Medulla oblongata (tissue), 1 donor: ENCODE measurements at regions not wholly inside any gene's neighbourhood (a gene's known extent, or its start where the extent isn't known, plus 50 kb on each side); places are given as distances from the start of the nearest gene placed in this dataset.
"Not testable (repeated sequence)": the region's sequence is repeated elsewhere in the genome, so short reads cannot be mapped to it uniquely, and the experiment has no call there.

Source experiments
- DNase-seq: peaks from one replicate; pipeline ENCODE4 v3.0.0-alpha.2; 2015; ENCODE audit errors: extremely low spot score

- no peak for DNase-seq
Observed at GRCh38 chr2:3115301-3116042, 262.1 kb downstream of the EIPR1 start.

DNA sequence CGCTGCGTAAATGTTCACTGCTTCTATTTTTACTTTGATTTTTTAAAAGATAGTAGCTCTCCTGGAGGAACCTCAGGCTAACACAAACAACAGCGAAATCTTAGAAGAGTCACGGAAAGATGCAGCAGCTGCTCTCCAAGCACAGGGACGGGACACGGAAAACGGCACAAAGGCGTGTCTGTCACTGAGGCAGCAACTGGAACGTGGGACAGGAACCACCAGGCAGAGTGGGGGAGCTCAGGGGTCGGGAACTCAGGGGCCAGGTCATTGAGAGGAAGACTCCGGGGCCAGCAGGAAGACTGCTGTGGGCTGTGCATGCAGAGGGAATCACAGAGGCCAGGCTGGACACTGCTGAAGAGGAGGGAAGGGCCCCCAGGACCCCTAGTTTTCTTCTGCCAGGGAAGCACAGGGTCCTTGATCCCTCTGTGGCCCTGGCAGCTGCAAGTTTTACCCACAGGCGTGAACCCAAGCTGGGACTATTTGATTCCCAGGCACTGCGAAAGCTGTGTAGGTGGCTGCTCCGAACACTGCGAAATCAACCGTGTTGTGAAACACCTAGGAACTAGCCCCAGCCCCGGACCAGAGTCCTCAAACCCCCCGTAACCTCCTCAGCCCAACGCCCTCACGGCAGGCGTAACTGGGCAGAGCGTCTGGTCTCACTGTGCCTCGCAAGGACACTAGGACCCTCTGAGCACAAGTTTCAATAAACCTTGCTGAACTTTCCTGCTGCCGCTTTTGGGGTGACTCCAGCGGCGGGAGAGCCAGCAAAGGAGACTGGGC is 263.0 kb downstream of the EIPR1 start:
- DNase-seq: no peak

DNA sequence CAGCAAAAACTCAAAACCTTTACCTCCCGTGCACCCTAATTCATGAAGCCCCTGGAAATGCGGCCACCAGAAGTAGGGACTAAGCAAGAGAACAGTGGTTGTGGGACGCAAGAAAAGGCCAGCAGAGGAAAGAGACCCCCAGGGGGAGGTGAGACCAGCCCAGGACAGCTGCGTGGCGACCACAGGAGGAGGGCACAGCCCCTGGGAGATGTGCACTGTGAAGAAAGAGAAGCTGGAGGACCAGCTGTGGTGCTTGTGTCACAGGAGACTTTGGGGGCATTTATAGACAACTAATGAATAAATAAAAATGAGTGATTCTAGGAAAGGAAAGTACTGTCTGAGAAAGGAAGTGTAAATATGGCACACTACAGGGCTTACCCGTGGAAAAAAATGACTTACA is 263.8 kb downstream of the EIPR1 start:
- DNase-seq: no peak

DNA sequence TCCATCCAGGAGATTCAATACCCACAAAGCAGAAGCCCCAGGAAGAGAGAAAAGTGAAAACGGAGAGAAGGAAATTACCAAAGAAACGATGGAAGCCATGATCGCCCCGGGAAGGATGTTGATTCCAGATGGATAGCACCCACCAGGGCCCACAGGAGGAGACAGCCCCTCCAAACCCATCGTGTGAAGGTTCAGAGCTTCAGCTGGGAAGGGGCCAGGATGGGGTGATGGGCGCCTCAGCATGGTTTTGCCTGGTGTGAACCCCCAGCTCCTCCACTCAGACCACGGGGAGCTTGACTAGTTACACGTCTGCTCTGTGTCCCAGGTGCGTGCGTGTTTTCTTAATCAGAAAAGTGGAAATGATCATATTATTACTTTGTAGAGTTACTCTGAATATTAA is 264.5 kb downstream of the EIPR1 start:
- DNase-seq: no peak

DNA sequence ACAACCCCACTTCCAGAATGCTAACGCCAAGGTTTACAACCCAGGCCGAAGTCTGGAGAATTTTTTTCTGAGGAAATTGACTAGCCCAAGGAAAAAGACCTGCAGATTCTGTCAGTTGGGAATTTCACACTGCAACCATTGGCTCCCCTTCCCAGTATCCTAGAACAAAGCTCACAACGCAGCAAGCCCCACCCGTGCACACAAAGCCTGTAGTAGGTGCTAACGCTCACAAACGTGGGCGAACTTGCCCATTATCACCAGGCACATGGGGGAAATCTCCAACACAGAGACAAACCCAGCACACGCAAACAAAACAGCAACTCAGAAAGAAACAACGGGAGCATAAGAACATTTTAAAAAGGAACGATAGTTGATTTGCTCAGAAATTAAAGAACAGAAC is 265.1 kb downstream of the EIPR1 start:
- no peak for DNase-seq

DNA sequence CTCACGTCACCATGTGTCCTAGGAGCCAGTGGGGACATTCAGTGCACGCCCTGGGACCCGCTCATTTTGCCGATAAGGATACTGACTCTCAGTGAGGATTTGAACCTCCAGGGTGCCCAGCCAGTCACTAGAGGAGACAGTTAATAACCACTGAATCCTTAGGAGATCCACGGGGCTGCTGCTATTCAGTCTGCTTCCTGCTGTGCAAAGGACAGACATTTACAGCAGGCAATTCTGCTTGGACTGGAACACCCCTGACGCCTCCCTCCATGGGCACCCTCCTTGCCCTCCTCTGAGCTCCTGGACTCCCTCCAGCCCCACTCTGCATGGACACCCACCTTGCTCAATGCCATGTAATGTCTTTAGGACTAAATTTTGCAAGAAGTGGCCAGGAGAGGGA is 265.5 kb downstream of the EIPR1 start:
- no peak for DNase-seq

- DNase-seq: no peak
Observed at GRCh38 chr2:3110994-3111666, 266.5 kb downstream of the EIPR1 start.

- DNase-seq: no peak
Observed at GRCh38 chr2:3110555-3110954, 267.1 kb downstream of the EIPR1 start.

GRCh38 chr2:3108710-3109702 is 268.6 kb downstream of the EIPR1 start:
- no peak for DNase-seq

- DNase-seq: no peak
Observed at GRCh38 chr2:3108105-3108504, 269.5 kb downstream of the EIPR1 start.

- no peak for DNase-seq
Observed at GRCh38 chr2:3107567-3107966, 270.1 kb downstream of the EIPR1 start.

GRCh38 chr2:3105814-3106569 is 271.6 kb downstream of the EIPR1 start:
- DNase-seq: no peak

- not testable (repeated sequence) for DNase-seq
Observed at GRCh38 chr2:3104958-3105813, 272.4 kb downstream of the EIPR1 start.

DNA sequence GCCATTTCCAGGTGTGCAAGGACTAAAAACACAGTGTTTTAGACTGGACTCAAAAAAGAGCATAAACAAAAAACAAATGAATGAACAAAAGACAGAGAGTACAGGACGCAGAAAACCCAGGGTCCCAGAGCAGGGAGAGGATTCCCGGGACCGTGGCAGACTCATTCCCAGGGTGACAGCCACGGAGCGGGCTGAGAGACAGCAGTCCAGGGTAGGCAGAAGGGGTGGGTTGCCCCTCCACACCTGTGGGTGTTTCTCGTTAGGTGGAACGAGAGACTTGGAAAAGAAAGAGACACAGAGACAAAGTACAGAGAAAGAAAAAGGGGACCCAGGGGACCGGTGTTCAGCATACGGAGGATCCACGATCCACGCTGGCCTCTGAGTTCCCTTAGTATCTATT is 273.4 kb downstream of the EIPR1 start:
- no peak for DNase-seq

- DNase-seq: no peak
Observed at GRCh38 chr2:3102922-3103569, 274.6 kb downstream of the EIPR1 start.

DNA sequence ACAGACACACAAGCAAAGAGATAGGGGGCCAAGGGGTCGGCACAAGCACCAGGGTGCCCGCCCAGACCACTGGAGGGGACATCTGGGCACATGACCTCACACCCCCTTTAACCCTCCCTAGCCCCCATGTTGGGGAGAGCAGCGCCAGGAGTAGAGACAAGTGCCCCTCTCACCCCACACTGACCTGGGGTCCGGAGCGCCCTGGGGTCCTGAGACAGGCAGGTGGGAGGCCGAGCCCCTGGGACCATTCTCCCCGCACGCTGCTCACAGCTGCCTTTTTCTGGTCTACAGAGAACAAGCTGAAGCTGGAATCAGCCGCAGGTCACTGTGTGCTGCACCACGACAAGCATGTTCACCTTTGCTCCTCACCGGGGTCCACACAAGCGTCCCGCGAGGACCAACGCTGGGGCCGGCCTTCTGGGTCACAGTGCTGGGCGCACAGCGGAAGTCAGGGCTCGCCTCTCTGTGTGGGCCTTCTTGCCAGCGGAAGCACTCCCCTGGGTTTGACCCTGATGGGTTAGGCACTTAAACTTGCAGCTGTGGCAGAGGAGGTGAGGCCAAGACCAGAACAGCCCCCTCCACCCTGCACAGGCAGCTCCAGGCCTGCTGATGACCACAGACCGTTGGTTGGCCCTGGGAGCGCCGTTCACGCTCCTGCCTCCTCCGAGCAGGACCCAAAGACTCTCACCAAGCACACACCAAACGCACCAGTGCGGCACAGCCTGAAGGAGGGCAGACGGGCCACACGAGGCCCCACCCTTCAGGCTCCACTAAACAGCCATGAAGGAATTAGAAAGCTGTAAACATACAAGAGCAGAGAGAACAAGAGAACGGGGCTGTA is 275.3 kb downstream of the EIPR1 start:
- DNase-seq: no peak

DNA sequence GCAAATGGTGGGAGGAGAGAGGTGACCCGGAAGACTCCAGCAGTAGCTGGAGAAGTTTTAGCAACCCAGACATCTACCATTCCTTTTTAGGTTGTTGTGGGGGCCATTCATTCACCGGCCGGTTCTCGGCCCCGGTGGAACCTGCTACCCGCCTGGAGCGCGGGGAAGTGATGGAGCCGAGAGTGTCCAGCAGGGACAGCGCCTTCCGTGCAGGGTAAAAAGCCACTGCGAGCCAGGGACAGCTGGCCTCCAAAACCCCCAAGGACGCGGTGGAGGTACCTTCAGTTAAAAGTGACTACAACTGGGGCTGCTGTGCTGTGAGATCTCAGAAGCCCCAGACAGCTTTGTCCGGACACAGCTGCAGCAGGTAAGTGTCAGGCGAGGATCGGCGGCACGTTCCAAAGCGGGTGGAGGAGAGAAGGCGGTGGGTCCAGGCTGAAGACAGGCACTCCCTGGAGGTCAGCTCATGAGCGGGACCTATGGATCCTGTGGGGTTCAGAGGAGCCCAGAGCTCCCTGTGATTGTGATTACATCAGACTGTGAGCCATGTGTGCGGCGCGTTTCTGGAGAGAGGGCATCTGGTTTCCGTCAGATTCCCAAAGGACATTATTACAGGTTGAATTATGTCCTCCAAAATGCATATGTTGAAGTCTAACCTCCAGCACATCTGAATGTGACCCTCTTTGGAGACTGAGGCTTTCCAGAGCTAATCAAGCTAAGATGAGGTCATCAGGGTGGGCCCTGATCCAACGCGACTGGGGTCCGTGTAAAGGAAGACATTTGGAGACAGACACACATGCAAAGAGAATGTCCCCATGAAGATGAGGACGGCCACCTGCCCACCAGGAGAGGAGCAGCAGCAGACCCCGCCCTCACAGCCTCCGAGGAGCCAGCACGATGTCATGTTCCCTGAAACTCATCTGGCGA is 276.3 kb downstream of the EIPR1 start:
- DNase-seq: no peak
